CD14-positive monocyte (primary cell): ENCODE measurements at regions not wholly inside any gene's neighbourhood (a gene's known extent, or its start where the extent isn't known, plus 50 kb on each side); places are given as distances from the start of the nearest gene placed in this dataset.
A peak's percentile ranks its signal among the peaks of the same experiment; 100 is the strongest.

Experiments used
- DNase-seq, 3 donors: peaks; one replicate each; pipeline ENCODE4 v3.0.0-alpha.2; 2011 to 2022
- H2AFZ ChIP-seq: 2 replicates; pipeline ENCODE4 v1.6.0; 2012; ENCODE audit warnings: mild to moderate bottlenecking, low read depth, low read length, inconsistent platforms; ENCODE audit not compliant: insufficient read depth, poor library complexity, severe bottlenecking
- H3K27ac ChIP-seq, 2 donors: 1 replicate in 1 of 2; 2 replicates in 1 of 2; pipeline ENCODE4 v1.5.1; 2012 to 2013; ENCODE audit warnings: low read length in 2 of 2, control low read depth in 1 of 2, inconsistent platforms in 1 of 2, low read depth in 1 of 2, mild to moderate bottlenecking in 1 of 2
- H3K27me3 ChIP-seq, 2 donors: one replicate each; pipeline versions ENCODE4 v1.6.0 to v1.6.1; 2011 to 2013; ENCODE audit warnings: low read length in 2 of 2; ENCODE audit not compliant: control insufficient read depth in 2 of 2, insufficient read depth in 2 of 2
- H3K36me3 ChIP-seq, 2 donors: replicated peaks in 1 of 2; 1 replicate in 1 of 2; 2 replicates in 1 of 2; pipeline versions ENCODE4 v1.5.1 to v1.6.1; 2012 to 2013; ENCODE audit warnings: low read length in 2 of 2, control low read depth in 1 of 2, inconsistent platforms in 1 of 2, mild to moderate bottlenecking in 1 of 2; ENCODE audit not compliant: insufficient read depth in 2 of 2, control insufficient read depth in 1 of 2
- H3K4me1 ChIP-seq, 2 donors: 1 replicate in 1 of 2; 2 replicates in 1 of 2; pipeline versions ENCODE4 v1.5.1 to v1.6.1; 2012 to 2013; ENCODE audit warnings: low read length in 2 of 2, control low read depth in 1 of 2, inconsistent platforms in 1 of 2, mild to moderate bottlenecking in 1 of 2, moderate library complexity in 1 of 2; ENCODE audit not compliant: insufficient read depth in 2 of 2, control insufficient read depth in 1 of 2
- H3K4me2 ChIP-seq: replicated peaks from 2 replicates; pipeline ENCODE3; 2012; ENCODE audit warnings: low read length, moderate library complexity, mild to moderate bottlenecking; ENCODE audit not compliant: poor library complexity, severe bottlenecking; ENCODE audit errors: extremely low read depth
- H3K4me3 ChIP-seq, 3 experiments: fragments of 200-600 bp in 1 of 3; sonication (generic) in 1 of 3; replicated peaks in 1 of 3; 1 replicate in 2 of 3; 2 replicates in 1 of 3; pipeline ENCODE4 v1.5.1; 2011 to 2013; ENCODE audit warnings: low read length in 3 of 3, mild to moderate bottlenecking in 3 of 3, control low read depth in 2 of 3, low read depth in 2 of 3, inconsistent platforms in 1 of 3, moderate library complexity in 1 of 3
- H3K79me2 ChIP-seq: 2 replicates; pipeline ENCODE4 v1.6.0; 2012; ENCODE audit warnings: mild to moderate bottlenecking, control low read depth, inconsistent platforms, low read length, moderate library complexity; ENCODE audit not compliant: insufficient read depth
- H3K9ac ChIP-seq: 2 replicates; pipeline ENCODE4 v1.6.0; 2017; ENCODE audit warnings: low read length, mild to moderate bottlenecking; ENCODE audit not compliant: insufficient read depth, poor library complexity, severe bottlenecking
- H3K9me3 ChIP-seq, 2 donors: replicated peaks in 1 of 2; 1 replicate in 1 of 2; 2 replicates in 1 of 2; pipeline versions ENCODE4 v1.5.1 to v1.6.1; 2012 to 2013; ENCODE audit warnings: low read length in 2 of 2, control low read depth in 1 of 2; ENCODE audit not compliant: control insufficient read depth in 1 of 2, insufficient read depth in 1 of 2
- H4K20me1 ChIP-seq: 2 replicates; pipeline ENCODE4 v1.6.0; 2012; ENCODE audit warnings: mild to moderate bottlenecking, low read length, control low read depth, moderate library complexity; ENCODE audit not compliant: insufficient read depth
- H3K27ac Mint-ChIP-seq, 7 donors: one replicate each; pipeline ENCODE4 v1.8.0; 2020; ENCODE audit warnings: mild to moderate bottlenecking in 7 of 7, mixed read lengths in 7 of 7, moderate library complexity in 6 of 7, inconsistent platforms in 2 of 7
- H3K27me3 Mint-ChIP-seq, 3 donors: one replicate each; pipeline ENCODE4 v1.8.0; 2021 to 2022; ENCODE audit warnings: low read depth in 3 of 3, mild to moderate bottlenecking in 3 of 3, mixed read lengths in 3 of 3, moderate library complexity in 3 of 3, inconsistent platforms in 1 of 3
- H3K36me3 Mint-ChIP-seq, 2 donors: one replicate each; pipeline ENCODE4 v1.8.0; 2020; ENCODE audit warnings: mixed read lengths in 2 of 2, inconsistent platforms in 1 of 2, mild to moderate bottlenecking in 1 of 2
- H3K4me1 Mint-ChIP-seq: one replicate; pipeline ENCODE4 v1.8.0; 2020; ENCODE audit warnings: mild to moderate bottlenecking, mixed read lengths
- H3K4me3 Mint-ChIP-seq, 2 donors: one replicate each; pipeline ENCODE4 v1.8.0; 2020; ENCODE audit warnings: mild to moderate bottlenecking in 2 of 2, mixed read lengths in 2 of 2, moderate library complexity in 1 of 2
- H3K9me3 Mint-ChIP-seq, 7 donors: one replicate each; pipeline ENCODE4 v1.8.0; 2020 to 2022; ENCODE audit warnings: mixed read lengths in 7 of 7, mild to moderate bottlenecking in 6 of 7, moderate library complexity in 6 of 7, inconsistent platforms in 2 of 7
- WGBS: methylation state at CpG from one replicate; pipeline ENCODE4 v1.1.5; 2013; ENCODE audit warnings: missing lambda C conversion rate; ENCODE audit not compliant: insufficient coverage; 5-methylcytosine and 5-hydroxymethylcytosine counted together
- intact Hi-C, 2 donors: fragments of 100-400 bp; cut with micrococcal nuclease; formaldehyde crosslinking; loops; one replicate each; pipeline versions ENCODE4 v1.15.0 to v1.15.1; 2023
- TF ChIP-seq, protein P1 (sequence below): fragments of 200-600 bp; IDR thresholded peaks from one replicate; pipeline ENCODE4 v1.8.0; 2022; ENCODE audit warnings: antibody characterized with exemption, mild to moderate bottlenecking

DNA sequence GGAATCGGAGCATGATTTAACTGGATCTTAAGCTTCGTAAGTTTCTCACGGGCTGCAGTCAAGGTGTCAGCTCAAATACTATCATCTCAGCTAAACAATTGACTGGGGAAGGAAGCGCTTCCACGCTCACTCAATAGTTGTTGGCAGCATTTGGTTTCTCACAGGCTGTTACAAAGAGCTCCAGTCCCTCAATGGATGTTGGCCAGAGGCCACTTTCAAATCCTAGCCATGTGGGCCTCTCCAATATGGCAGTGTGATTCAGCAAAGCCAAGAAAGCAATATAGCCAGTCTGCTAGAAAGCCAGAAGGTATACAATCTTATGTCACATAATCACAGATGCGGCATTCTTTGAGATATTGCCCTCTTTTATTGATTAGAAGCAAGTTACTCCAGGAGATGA, 98.3 kb upstream of the PHACTR1 start:
- H3K4me3 Mint-ChIP-seq: no peak overlapping the region
- no peak overlapping the region for H3K27ac Mint-ChIP-seq

DNA sequence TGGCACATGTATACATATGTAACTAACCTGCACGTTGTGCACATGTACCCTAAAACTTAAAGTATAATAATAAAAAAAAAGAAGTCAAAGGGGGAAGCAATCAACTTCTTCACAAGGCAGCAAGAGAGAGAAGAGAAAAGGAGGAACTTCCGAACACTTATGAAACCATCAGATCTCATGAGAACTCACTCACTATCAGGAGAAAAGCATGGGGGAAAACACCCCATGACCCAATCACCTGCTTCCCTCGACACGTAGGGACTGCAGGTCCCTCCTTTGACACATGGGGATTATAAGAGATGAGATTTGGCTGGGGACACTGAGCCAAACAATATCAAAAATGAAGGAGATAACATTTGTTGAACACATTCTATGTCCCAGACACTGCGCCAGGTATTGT, 94.8 kb upstream of the PHACTR1 start:
- Histone ChIP-seq H3K27me3 (no peaks in the 10 kb centered on the region), H2AFZ (no peak overlapping the region), H3K4me1 (peaks cover 22 to 23% of the 10 kb centered on the region in 2 donors), H4K20me1 (no peaks in the 10 kb centered on the region), H3K36me3 (no peaks in the 10 kb centered on the region), H3K79me2 (no peaks in the 10 kb centered on the region), H3K9ac (no peak overlapping the region), H3K4me3 (no peak overlapping the region), H3K27ac (peak overlapping the region; percentile 11 to 35), H3K4me2 (no peak overlapping the region), H3K9me3 (no peaks in the 10 kb centered on the region)
- peak overlapping the region in 1 of 2 donors; percentile 68 for H3K4me3 Mint-ChIP-seq
- DNase-seq: peak; percentile 66 to 89 (median 77)
- H3K36me3 Mint-ChIP-seq: no peaks in the 10 kb centered on the region
- peaks cover 0 to 4% (median 0%) of the 10 kb centered on the region in 3 donors for H3K27me3 Mint-ChIP-seq
- H3K27ac Mint-ChIP-seq: peak overlapping the region; percentile 66 to 93 (median 83)
- intact Hi-C loops: no loop called here
- WGBS: no CpG with 5 or more reads among the region's 5 CpGs
- H3K9me3 Mint-ChIP-seq: peaks cover 0 to 2% (median 0%) of the 10 kb centered on the region in 7 donors
- H3K4me1 Mint-ChIP-seq: peaks cover 24% of the 10 kb centered on the region
- TF ChIP-seq, protein P1, sequence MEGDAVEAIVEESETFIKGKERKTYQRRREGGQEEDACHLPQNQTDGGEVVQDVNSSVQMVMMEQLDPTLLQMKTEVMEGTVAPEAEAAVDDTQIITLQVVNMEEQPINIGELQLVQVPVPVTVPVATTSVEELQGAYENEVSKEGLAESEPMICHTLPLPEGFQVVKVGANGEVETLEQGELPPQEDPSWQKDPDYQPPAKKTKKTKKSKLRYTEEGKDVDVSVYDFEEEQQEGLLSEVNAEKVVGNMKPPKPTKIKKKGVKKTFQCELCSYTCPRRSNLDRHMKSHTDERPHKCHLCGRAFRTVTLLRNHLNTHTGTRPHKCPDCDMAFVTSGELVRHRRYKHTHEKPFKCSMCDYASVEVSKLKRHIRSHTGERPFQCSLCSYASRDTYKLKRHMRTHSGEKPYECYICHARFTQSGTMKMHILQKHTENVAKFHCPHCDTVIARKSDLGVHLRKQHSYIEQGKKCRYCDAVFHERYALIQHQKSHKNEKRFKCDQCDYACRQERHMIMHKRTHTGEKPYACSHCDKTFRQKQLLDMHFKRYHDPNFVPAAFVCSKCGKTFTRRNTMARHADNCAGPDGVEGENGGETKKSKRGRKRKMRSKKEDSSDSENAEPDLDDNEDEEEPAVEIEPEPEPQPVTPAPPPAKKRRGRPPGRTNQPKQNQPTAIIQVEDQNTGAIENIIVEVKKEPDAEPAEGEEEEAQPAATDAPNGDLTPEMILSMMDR: no peak

More for the DNA sequence above, 98.3 kb upstream of the PHACTR1 start:
- H3K27me3 Mint-ChIP-seq: peaks cover 0 to 4% (median 0%) of the 10 kb centered on the region in 3 donors
- Histone ChIP-seq H3K27ac (no peak overlapping the region), H4K20me1 (no peaks in the 10 kb centered on the region), H3K4me2 (no peak overlapping the region), H3K36me3 (no peaks in the 10 kb centered on the region), H3K27me3 (no peaks in the 10 kb centered on the region), H3K9ac (no peak overlapping the region), H2AFZ (no peak overlapping the region), H3K4me3 (no peak overlapping the region), H3K9me3 (no peaks in the 10 kb centered on the region), H3K79me2 (no peaks in the 10 kb centered on the region), H3K4me1 (peaks cover 22 to 23% of the 10 kb centered on the region in 2 donors)
- TF ChIP-seq, protein P1: no peak
- peaks cover 24% of the 10 kb centered on the region for H3K4me1 Mint-ChIP-seq
- H3K9me3 Mint-ChIP-seq: peaks cover 0 to 2% (median 0%) of the 10 kb centered on the region in 7 donors
- intact Hi-C loops: no loop called here
- DNase-seq: no peak
- H3K36me3 Mint-ChIP-seq: no peaks in the 10 kb centered on the region
- WGBS: 93% methylated on average over 4 of the region's 6 CpGs
